K562 (cell line): ENCODE measurements at regions not wholly inside any gene's neighbourhood (a gene's known extent, or its start where the extent isn't known, plus 50 kb on each side); places are given as distances from the start of the nearest gene placed in this dataset.

Experiments used
- ATAC-seq: fragments of 200-7000 bp; cut with Tn5 transposase; 3 replicates; pipeline ENCODE4 v1.9.1; 2020; ENCODE audit warnings: moderate library complexity
- BruUV-seq: library from RNA; stranded (reverse); fragments of 400-500 nt; replicated peaks from 2 replicates; lab custom pipeline; 2021; lab: Mats Ljungman, UMichigan
- CTCF ChIA-PET: fragments of 300-600 bp; formaldehyde crosslinking; extraction: SDS; loops from one replicate; lab custom pipeline; 2021; ENCODE audit warnings: low intra/inter-chr PET ratio; lab: Yijun Ruan, JAX
- POLR2A ChIA-PET: fragments of 300-600, 350-650 bp; sonication (Branson Sonifier 250); formaldehyde crosslinking; extraction: SDS; loops from one replicate; lab custom pipeline; 2021; ENCODE audit warnings: antibody characterized with exemption, inconsistent platforms; lab: Yijun Ruan, JAX
- DNase-seq, 4 experiments: peaks; one replicate each; pipeline versions ENCODE4 v3.0.0 to v3.0.0-alpha.2; 2011 to 2018; ENCODE audit warnings: low spot score in 3 of 4, mixed read lengths in 3 of 4; ENCODE audit errors: extremely low read depth in 1 of 4
- FAIRE-seq: peaks from 2 replicates; lab custom pipeline; 2011; peaks lifted over from hg19 to GRCh38; lab: Jason Lieb, UNC
- H2AFZ ChIP-seq: 2 replicates; pipeline ENCODE4 v1.6.0; 2011; ENCODE audit warnings: low read depth, low read length, control low read depth, inconsistent platforms
- H3K27ac ChIP-seq: fragments of 200-600 bp; 3 replicates; pipeline ENCODE4 v1.8.0; 2011; ENCODE audit warnings: low read depth, mild to moderate bottlenecking, control low read depth, inconsistent platforms, low read length, moderate library complexity, mixed read lengths; ENCODE audit errors: extremely low read depth
- H3K27me3 ChIP-seq, 2 experiments: fragments of 300-600 bp in 1 of 2; 2 replicates in 1 of 2; 3 replicates in 1 of 2; pipeline versions ENCODE4 v1.6.0 to v1.8.0; 2011; ENCODE audit warnings: inconsistent platforms in 2 of 2, low read length in 2 of 2, mild to moderate bottlenecking in 1 of 2, mixed read lengths in 1 of 2, moderate library complexity in 1 of 2; ENCODE audit not compliant: control insufficient read depth in 2 of 2, insufficient read depth in 2 of 2
- H3K36me3 ChIP-seq: fragments of 300-600 bp; 3 replicates; pipeline ENCODE4 v1.8.0; 2011; ENCODE audit warnings: mild to moderate bottlenecking, low read length, inconsistent platforms; ENCODE audit not compliant: control insufficient read depth, insufficient read depth
- H3K4me1 ChIP-seq, 2 experiments: fragments of 200-600 bp in 1 of 2; replicated peaks in 1 of 2; 2 replicates in 1 of 2; 3 replicates in 1 of 2; pipeline versions ENCODE4 v1.5.1 to v1.8.0; 2011; ENCODE audit warnings: inconsistent platforms in 2 of 2, low read length in 2 of 2, mild to moderate bottlenecking in 1 of 2, mixed read lengths in 1 of 2, moderate library complexity in 1 of 2; ENCODE audit not compliant: control insufficient read depth in 2 of 2, insufficient read depth in 2 of 2
- H3K4me2 ChIP-seq: 2 replicates; pipeline ENCODE4 v1.6.1; 2011; ENCODE audit warnings: low read length, control low read depth, inconsistent platforms, mixed read lengths; ENCODE audit not compliant: insufficient read depth
- H3K4me3 ChIP-seq: fragments of 200-600 bp; sonication (generic), shearing (Covaris generic); 2 replicates; pipeline ENCODE4 v1.5.1; 2016; ENCODE audit warnings: control low read depth, inconsistent platforms
- H3K79me2 ChIP-seq: fragments of 200-600 bp; 3 replicates; pipeline ENCODE4 v1.8.0; 2011; ENCODE audit warnings: low read length, inconsistent platforms; ENCODE audit not compliant: control insufficient read depth, insufficient read depth
- H3K9ac ChIP-seq, 2 experiments: 2 replicates each; pipeline versions ENCODE4 v1.6.0 to v1.6.1; 2011; ENCODE audit warnings: low read depth in 2 of 2, low read length in 2 of 2, control low read depth in 1 of 2, inconsistent platforms in 1 of 2, mild to moderate bottlenecking in 1 of 2, mixed read lengths in 1 of 2; ENCODE audit not compliant: insufficient read depth in 1 of 2
- H3K9me1 ChIP-seq: one replicate; pipeline ENCODE4 v1.6.0; 2011; ENCODE audit warnings: inconsistent platforms, mild to moderate bottlenecking, low read length, moderate library complexity; ENCODE audit not compliant: control insufficient read depth, insufficient read depth
- H3K9me3 ChIP-seq: replicated peaks from 2 replicates; pipeline ENCODE4 v1.5.1; 2011; ENCODE audit warnings: low read depth, low read length, inconsistent platforms; ENCODE audit not compliant: control insufficient read depth, insufficient read depth
- H4K20me1 ChIP-seq: replicated peaks from 2 replicates; pipeline ENCODE4 v1.6.1; 2011; ENCODE audit warnings: low read length, inconsistent platforms, mixed read lengths; ENCODE audit not compliant: control insufficient read depth, insufficient read depth
- AFF1 ChIP-seq, 2 experiments: fragments of 450-650 bp; IDR thresholded peaks; 2 replicates each; pipeline ENCODE4 v1.6.1; 2018; ENCODE audit warnings: mild to moderate bottlenecking in 2 of 2, low read depth in 1 of 2; ENCODE audit not compliant: partially characterized antibody in 2 of 2
- ATF1 ChIP-seq, 2 experiments: fragments of 450-650 bp in 1 of 2; IDR thresholded peaks; 2 replicates each; pipeline ENCODE4 v1.6.1; 2016; ENCODE audit warnings: missing compliant biosample characterization in 1 of 2, missing genetic modification characterization in 1 of 2
- CREM ChIP-seq: IDR thresholded peaks from 2 replicates; pipeline ENCODE4 v1.6.1; 2014; ENCODE audit warnings: antibody characterized with exemption, low read depth
- MTA3 ChIP-seq: fragments of 450-650 bp; formaldehyde crosslinking; IDR thresholded peaks from 2 replicates; pipeline ENCODE4 v1.6.1; 2017; ENCODE audit warnings: mild to moderate bottlenecking, borderline replicate concordance
- NEUROD1 ChIP-seq: fragments of 150-350 bp; IDR thresholded peaks from 2 replicates; pipeline ENCODE4 v1.6.1; 2014; ENCODE audit warnings: borderline replicate concordance, low read length, low read depth; ENCODE audit not compliant: partially characterized antibody
- SPI1 ChIP-seq: IDR thresholded peaks from 2 replicates; pipeline ENCODE4 v1.6.1; 2011; ENCODE audit warnings: low read depth, low read length, control low read depth, borderline replicate concordance
- ZNF239 ChIP-seq: fragments of 250-450 bp; sonication (Bioruptor Pico); IDR thresholded peaks from 2 replicates; pipeline ENCODE4 v1.4.0; 2020; ENCODE audit warnings: mild to moderate bottlenecking
- WGBS: fragments of 100-300 bp; shearing (Covaris generic); methylation state at CpG from one replicate; pipeline ENCODE4 v1.1.6; 2016; ENCODE audit warnings: low coverage, mixed read lengths; ENCODE audit not compliant: insufficient coverage; ENCODE audit errors: missing lambda C conversion rate; 5-methylcytosine and 5-hydroxymethylcytosine counted together
- in situ Hi-C: fragments of 300-500 bp; cut with MboI; formaldehyde crosslinking; loops from 4 replicates; pipeline ENCODE4 v1.15.0; 2018; ENCODE audit warnings: inconsistent platforms, mixed read lengths
- intact Hi-C: fragments of 100-400 bp; cut with micrococcal nuclease; formaldehyde crosslinking; loops from 2 replicates; pipeline ENCODE4 v1.14.2; 2022

GRCh38 chr17:13265311-13265710, 247.5 kb upstream of the ELAC2 start (continued):
- TF ChIP-seq SPI1 = no peak
- no peak for TF ChIP-seq CREM

GRCh38 chr17:13263746-13264145, 245.9 kb upstream of the ELAC2 start:
- Histone ChIP-seq H3K36me3 (no peaks in the 10 kb centered on the region), H3K79me2 (no peaks in the 10 kb centered on the region), H3K4me3 (no peak overlapping the region), H3K9me3 (no peaks in the 10 kb centered on the region), H4K20me1 (no peaks in the 10 kb centered on the region), H3K27me3 (no peaks in the 10 kb centered on the region), H3K4me1 (no peaks in the 10 kb centered on the region), H3K9ac (no peak overlapping the region), H3K9me1 (no peaks in the 10 kb centered on the region), H3K27ac (no peak overlapping the region), H2AFZ (no peak overlapping the region), H3K4me2 (no peak overlapping the region)
- no TSS peak for BruUV-seq
- DNase-seq (no peak), FAIRE-seq (no peak), ATAC-seq (no peak)
- ChIA-PET CTCF (no interaction called here), POLR2A (interaction anchor here (0.7 kb wide), 1 partner anchor 247 kb away, joined by 3 read pairs; no protein-coding TSS in a partner anchor)
- 0% methylated on average over 4 of the region's 4 CpGs for WGBS
- intact Hi-C loops = no loop called here
- in situ Hi-C loops = no loop called here
- no peak for TF ChIP-seq ZNF239 (CRISPR knock-in tag)
- no peak for TF ChIP-seq AFF1 (IDR thresholded peaks at IDR 0.05; ENCODE audit: low read depth in 1 of 2, partially characterized antibody in 2 of 2)
- TF ChIP-seq ATF1 (CRISPR knock-in tag; IDR thresholded peaks at IDR 0.05) = no peak
- no peak for TF ChIP-seq ATF1 (tag; IDR thresholded peaks at IDR 0.05)
- TF ChIP-seq NEUROD1 = no peak
- TF ChIP-seq MTA3 = no peak
- TF ChIP-seq, all 486 proteins: peak for 0
